GM13976 (cell line): ENCODE measurements at regions not wholly inside any gene's neighbourhood (a gene's known extent, or its start where the extent isn't known, plus 50 kb on each side); places are given as distances from the start of the nearest gene placed in this dataset.

Experiments
- DNase-seq: peaks from one replicate; pipeline ENCODE4 v3.0.0; 2012; ENCODE audit warnings: low spot score
- in situ Hi-C: fragments of 300-500 bp; cut with MboI; formaldehyde crosslinking; loops from one replicate; pipeline ENCODE4 v1.12.0; 2022; ENCODE audit warnings: low sequenced_read_pairs, mixed read lengths, inconsistent platforms; ENCODE audit not compliant: unreplicated experiment
- TF ChIP-seq, protein P1 (sequence below): IDR thresholded peaks from 2 replicates; pipeline ENCODE4 v1.5.1; 2012; ENCODE audit warnings: borderline replicate concordance, mild to moderate bottlenecking; ENCODE audit not compliant: insufficient read depth; ENCODE audit errors: extremely low read depth, missing control alignments, control extremely low read depth

DNA sequence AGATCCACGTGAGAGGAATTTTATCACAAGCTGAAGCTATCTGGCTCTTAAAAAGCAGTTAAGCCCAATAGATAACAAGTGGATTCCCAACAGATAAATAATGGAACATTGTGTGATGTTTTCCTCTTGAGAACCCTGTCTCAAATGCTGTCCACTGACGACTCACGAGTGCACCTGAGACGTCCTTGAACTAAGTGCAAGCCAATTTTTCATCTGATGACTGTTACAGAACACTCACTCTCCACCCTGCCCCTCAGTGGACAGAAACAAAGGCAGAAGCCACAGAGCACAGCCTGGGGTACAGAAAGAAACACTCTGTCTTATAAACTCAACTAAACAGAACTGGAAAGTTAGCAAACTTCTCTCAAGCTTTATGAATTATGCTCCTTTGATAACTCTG is 199.5 kb downstream of the KCNN2 start:
- DNase-seq: no peak
- in situ Hi-C loops: no loop called here
- TF ChIP-seq, protein P1, sequence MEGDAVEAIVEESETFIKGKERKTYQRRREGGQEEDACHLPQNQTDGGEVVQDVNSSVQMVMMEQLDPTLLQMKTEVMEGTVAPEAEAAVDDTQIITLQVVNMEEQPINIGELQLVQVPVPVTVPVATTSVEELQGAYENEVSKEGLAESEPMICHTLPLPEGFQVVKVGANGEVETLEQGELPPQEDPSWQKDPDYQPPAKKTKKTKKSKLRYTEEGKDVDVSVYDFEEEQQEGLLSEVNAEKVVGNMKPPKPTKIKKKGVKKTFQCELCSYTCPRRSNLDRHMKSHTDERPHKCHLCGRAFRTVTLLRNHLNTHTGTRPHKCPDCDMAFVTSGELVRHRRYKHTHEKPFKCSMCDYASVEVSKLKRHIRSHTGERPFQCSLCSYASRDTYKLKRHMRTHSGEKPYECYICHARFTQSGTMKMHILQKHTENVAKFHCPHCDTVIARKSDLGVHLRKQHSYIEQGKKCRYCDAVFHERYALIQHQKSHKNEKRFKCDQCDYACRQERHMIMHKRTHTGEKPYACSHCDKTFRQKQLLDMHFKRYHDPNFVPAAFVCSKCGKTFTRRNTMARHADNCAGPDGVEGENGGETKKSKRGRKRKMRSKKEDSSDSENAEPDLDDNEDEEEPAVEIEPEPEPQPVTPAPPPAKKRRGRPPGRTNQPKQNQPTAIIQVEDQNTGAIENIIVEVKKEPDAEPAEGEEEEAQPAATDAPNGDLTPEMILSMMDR: no peak
